HEK293T (cell line): ENCODE measurements at regions not wholly inside any gene's neighbourhood (a gene's known extent, or its start where the extent isn't known, plus 50 kb on each side); places are given as distances from the start of the nearest gene placed in this dataset.

ENCODE experiments used
- CTCF ChIA-PET: fragments of 350-600 bp; formaldehyde crosslinking; extraction: SDS; loops from one replicate; lab custom pipeline; 2021; ENCODE audit warnings: antibody characterized with exemption, inconsistent platforms; lab: Yijun Ruan, JAX
- POLR2A ChIA-PET: fragments of 350-600 bp; formaldehyde crosslinking; extraction: SDS; loops from one replicate; lab custom pipeline; 2020; ENCODE audit warnings: antibody characterized with exemption, inconsistent platforms; lab: Yijun Ruan, JAX
- DNase-seq: peaks from one replicate; pipeline ENCODE4 v3.0.0; 2012; ENCODE audit warnings: mixed read lengths; ENCODE audit errors: extremely low spot score
- ARNT ChIP-seq: fragments of 450-650 bp; IDR thresholded peaks from 2 replicates; pipeline ENCODE4 v1.6.1; 2017; ENCODE audit warnings: mild to moderate bottlenecking
- BHLHE40 ChIP-seq: fragments of 450-650 bp; IDR thresholded peaks from 2 replicates; pipeline ENCODE4 v1.6.1; 2016; ENCODE audit warnings: mild to moderate bottlenecking, moderate library complexity, borderline replicate concordance
- CTBP1 ChIP-seq: fragments of 450-650 bp; IDR thresholded peaks from 2 replicates; pipeline ENCODE4 v1.6.1; 2016; ENCODE audit warnings: borderline replicate concordance
- ELF4 ChIP-seq: fragments of 450-650 bp; IDR thresholded peaks from 2 replicates; pipeline ENCODE4 v1.6.1; 2017; ENCODE audit warnings: antibody characterized with exemption
- FOXA1 ChIP-seq: fragments of 450-650 bp; IDR thresholded peaks from 2 replicates; pipeline ENCODE4 v1.6.1; 2016; ENCODE audit warnings: mild to moderate bottlenecking
- FOXM1 ChIP-seq: fragments of 450-650 bp; IDR thresholded peaks from 2 replicates; pipeline ENCODE4 v1.6.1; 2017; ENCODE audit warnings: mild to moderate bottlenecking, borderline replicate concordance
- HDGF ChIP-seq: fragments of 450-650 bp; IDR thresholded peaks from 2 replicates; pipeline ENCODE4 v1.6.1; 2017; ENCODE audit warnings: antibody characterized with exemption, borderline replicate concordance
- L3MBTL2 ChIP-seq: fragments of 450-650 bp; conservative IDR thresholded peaks from 2 replicates; pipeline ENCODE4 v1.6.1; 2016; ENCODE audit warnings: mild to moderate bottlenecking
- NFRKB ChIP-seq: fragments of 450-650 bp; IDR thresholded peaks from 2 replicates; pipeline ENCODE4 v1.6.1; 2016; ENCODE audit warnings: mild to moderate bottlenecking, moderate library complexity
- SP1 ChIP-seq: fragments of 450-650 bp; IDR thresholded peaks from 2 replicates; pipeline ENCODE4 v1.6.1; 2017
- SUZ12 ChIP-seq: fragments of 450-650 bp; IDR thresholded peaks from 2 replicates; pipeline ENCODE4 v1.6.1; 2016; ENCODE audit warnings: mild to moderate bottlenecking
- TARDBP ChIP-seq: fragments of 450-650 bp; IDR thresholded peaks from 2 replicates; pipeline ENCODE4 v1.6.1; 2016
- ZNF384 ChIP-seq: fragments of 450-650 bp; IDR thresholded peaks from 2 replicates; pipeline ENCODE4 v1.6.1; 2016
- TF ChIP-seq, protein P1 (sequence below): fragments of 450-650 bp; IDR thresholded peaks from 2 replicates; pipeline ENCODE4 v1.6.1; 2016

DNA sequence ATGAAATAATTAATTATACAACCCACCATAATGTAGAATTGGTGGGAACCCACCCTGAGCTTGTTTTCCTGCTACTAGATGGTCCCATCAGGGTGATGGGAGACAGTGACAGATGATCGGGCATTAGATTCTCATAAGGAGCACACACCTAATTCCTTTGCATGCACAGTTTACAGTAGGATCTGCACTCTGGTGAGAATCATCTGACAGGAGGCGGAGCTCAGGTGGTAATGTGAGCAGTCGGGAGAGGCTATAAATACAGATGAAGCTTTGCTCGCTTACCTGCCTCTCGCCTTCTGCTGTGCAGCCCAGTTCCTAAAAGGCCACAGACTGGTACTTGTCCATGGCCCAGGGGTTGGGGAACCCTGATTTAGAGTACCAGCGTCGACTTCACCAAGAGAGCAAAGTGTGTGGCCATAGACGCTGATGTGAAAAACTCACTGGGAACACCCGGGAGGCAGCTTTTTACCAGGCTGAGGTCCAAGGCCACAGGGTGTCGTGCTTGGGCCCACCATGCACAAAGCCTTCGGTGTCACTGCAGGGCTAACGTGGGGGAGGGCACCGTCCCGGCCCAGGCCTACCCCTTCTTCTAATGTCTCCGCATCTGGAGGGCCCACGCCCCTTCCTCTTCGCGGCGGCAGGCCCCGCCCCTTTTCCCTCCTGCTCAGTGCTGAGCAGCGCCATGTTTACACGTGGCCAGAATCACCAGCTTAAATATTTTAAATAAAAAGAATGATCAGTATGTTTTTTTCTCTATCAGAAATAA is 296.8 kb upstream of the HDAC4 start:
- DNase-seq = no peak
- POLR2A ChIA-PET = no interaction called here
- CTCF ChIA-PET = no interaction called here
- TF ChIP-seq BHLHE40 = no peak

DNA sequence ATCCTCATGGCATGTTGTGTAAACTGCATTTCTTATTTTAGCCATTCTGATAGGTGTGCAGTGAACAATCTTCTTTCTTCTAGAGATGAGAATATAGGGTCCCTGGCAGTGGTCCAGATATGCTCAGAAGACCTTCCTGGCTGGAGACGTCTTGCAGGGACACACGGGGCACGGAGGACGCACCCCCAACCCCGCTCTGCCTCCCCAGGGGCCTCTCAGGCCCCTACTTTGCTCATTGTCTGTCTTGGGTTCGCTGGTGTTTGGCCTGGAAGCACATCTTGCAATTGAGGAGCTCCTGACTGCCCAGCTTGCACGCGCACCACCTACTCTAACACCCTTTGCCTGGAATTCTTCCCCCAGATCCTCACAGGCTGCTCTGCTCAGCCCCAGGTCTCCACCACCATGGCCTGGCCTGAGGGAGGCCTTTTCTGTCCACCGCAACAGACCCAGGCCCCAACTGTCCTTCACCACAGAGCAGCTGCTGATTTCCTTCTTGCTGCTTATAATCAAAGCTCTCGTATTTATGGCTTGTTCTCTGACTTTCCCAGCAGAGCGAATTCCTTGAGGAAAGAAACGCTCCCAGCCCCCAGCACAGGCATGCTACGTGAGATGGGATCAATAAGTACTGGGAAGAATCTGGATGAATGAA is 295.9 kb upstream of the HDAC4 start:
- no peak for TF ChIP-seq L3MBTL2
- no peak for TF ChIP-seq FOXM1
- CTCF ChIA-PET = no interaction called here
- no peak for DNase-seq
- POLR2A ChIA-PET = no interaction called here

DNA sequence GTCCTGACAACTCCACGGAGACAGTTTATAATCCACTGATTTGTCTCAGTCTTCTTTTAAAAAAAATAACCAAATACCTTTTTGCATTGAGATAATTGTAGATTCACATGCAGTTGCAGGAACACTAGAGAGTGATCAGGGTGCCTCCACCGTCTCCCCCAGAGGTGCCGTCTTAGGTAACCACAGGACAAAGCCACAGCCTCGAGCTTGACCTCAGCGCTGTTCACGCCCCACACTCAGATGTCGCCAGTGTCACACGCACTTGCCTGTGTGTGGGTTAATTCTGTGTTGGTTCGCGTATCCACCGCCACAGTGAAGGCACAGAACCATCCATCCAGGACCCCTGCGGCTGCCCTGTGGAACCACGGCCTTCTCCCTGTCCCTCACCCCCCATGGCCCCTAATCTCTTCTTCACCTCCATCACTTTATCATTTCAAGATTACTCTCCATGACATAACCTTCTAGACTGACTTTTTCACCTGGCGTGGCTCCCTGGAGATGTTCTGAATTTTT is 295.0 kb upstream of the HDAC4 start:
- POLR2A ChIA-PET = no interaction called here
- CTCF ChIA-PET = no interaction called here

DNA sequence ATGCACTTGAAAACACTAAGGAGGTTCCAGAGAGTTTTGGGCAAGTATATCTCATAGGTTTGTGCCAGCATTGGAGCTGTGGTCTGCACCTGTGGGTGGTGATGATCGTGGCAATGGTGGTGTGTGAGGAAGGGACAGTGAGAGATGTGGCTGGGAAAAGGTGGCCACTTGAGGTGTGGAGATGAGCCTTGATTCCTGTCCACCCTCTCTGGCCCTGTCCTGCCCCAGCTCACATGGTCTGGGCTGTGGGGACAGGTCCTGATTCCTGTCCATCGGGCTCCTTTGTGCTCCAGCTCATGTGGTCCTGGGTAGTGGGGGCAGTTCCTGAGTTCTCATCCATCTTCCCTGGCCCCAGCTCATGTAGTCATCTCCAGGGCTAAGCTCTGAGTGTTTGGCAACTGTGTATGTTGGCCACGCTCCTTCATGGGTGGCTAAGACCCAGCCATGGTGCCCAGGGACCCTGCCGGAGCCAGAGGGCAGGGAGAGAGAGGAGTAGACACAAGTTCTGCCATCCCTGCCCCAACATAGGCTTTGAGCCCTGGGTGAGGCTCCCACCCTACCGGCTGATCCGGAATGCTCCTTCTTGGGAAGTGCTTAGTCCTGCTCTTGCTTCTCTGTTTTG is 294.4 kb upstream of the HDAC4 start:
- ChIA-PET POLR2A (no interaction called here), CTCF (no interaction called here)
- DNase-seq = no peak
- no peak for TF ChIP-seq ELF4
- TF ChIP-seq SUZ12 = no peak
- TF ChIP-seq TARDBP = no peak
- TF ChIP-seq ZNF384 = no peak
- no peak for TF ChIP-seq HDGF
- no peak for TF ChIP-seq FOXA1
- TF ChIP-seq FOXM1 = no peak
- TF ChIP-seq CTBP1 = no peak

More for the DNA sequence above, 295.0 kb upstream of the HDAC4 start:
- no peak for DNase-seq
- TF ChIP-seq, protein P1, sequence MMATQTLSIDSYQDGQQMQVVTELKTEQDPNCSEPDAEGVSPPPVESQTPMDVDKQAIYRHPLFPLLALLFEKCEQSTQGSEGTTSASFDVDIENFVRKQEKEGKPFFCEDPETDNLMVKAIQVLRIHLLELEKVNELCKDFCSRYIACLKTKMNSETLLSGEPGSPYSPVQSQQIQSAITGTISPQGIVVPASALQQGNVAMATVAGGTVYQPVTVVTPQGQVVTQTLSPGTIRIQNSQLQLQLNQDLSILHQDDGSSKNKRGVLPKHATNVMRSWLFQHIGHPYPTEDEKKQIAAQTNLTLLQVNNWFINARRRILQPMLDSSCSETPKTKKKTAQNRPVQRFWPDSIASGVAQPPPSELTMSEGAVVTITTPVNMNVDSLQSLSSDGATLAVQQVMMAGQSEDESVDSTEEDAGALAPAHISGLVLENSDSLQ = no peak

DNA sequence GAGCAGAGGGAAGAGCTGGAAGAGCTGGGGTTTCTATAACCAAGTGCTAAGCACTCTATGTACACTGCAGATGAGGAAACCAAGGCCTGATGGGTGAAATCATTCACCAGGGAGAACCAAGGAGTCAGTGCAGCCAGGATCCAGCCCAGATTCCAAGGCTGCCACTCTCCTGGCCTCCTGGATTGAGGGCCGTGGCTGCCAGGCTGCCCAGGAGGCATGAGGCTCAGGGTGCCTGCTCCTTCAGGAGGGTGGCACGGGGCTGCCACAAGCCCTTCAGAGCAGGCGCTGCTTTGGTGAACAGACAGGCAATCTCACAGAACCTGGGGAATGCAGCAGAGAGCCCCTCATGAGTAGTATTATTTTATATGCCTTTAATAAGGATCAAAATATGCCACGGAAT is 293.7 kb upstream of the HDAC4 start:
- no peak for DNase-seq
- ChIA-PET CTCF (no interaction called here), POLR2A (no interaction called here)

DNA sequence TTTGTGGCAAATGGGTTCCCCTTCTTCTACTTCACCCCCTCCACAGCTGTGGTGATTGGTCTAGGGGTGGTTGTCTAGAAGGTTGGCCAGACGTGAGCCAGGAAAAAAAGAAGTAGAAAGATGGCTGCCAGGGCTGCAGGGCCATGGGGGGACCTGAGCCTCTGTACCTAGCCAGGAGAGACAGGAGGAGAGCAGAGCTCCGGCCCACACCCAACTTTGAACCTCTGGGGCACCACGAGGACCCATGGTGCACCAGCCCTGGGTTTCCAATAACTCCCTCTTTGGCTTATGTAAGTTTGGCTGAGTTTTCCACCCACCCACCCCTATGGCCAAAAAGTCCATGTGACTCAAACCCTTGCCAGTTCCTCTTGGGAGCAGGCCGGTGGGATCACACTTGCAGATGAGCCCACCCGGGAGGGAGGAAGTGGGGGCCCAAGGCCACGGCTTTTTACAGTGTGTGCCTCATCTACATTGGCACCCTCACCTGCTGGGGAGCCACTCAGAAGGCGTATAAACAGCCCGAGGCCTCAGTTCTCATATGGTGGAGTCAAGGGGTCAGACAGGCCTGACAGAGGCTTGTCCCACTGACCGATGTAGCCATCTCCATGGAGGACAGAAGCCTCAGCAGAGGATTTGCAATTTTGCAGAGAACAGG is 293.1 kb upstream of the HDAC4 start:
- TF ChIP-seq HDGF (no peak), TARDBP (no peak), L3MBTL2 (no peak), BHLHE40 (no peak), ZNF384 (no peak), ARNT (no peak), SUZ12 (no peak), SP1 (no peak), ELF4 (no peak), FOXM1 (no peak), FOXA1 (no peak), CTBP1 (no peak)
- TF ChIP-seq, protein P1 = no peak
- ChIA-PET CTCF (no interaction called here), POLR2A (no interaction called here)
- DNase-seq = no peak

More for the DNA sequence above, 293.7 kb upstream of the HDAC4 start:
- TF ChIP-seq SUZ12 = no peak
- no peak for TF ChIP-seq L3MBTL2
- TF ChIP-seq TARDBP = no peak
- no peak for TF ChIP-seq HDGF
- TF ChIP-seq ELF4 = no peak
- TF ChIP-seq CTBP1 = no peak
- no peak for TF ChIP-seq NFRKB
- no peak for TF ChIP-seq BHLHE40
- TF ChIP-seq, protein P1 = no peak
- TF ChIP-seq SP1 = no peak

DNA sequence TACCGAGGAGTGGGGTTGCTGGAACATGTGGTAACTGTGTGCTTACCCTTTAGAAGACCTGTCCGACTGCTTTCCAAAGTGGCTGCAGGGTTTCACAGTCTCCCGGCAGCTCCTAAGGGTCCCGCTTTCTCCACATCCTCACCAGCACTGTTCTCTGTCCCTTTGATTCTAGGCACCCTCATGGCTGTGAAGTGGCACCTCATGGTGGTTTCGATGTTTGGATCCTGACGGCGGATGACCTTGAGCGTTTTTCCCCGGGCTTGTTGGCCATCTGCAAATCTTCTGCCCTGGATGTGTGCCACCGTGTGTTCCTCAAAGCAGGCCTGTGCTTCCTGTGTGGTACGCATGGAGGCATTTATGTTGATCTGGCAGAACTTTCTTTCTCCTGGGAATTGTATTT is 292.5 kb upstream of the HDAC4 start:
- POLR2A ChIA-PET = no interaction called here
- no peak for DNase-seq
- CTCF ChIA-PET = no interaction called here
- TF ChIP-seq TARDBP = no peak
- no peak for TF ChIP-seq ZNF384
- no peak for TF ChIP-seq SUZ12
- no peak for TF ChIP-seq ELF4
- no peak for TF ChIP-seq ARNT
